ENCODE measurements at regions not wholly inside any gene's neighbourhood (a gene's known extent, or its start where the extent isn't known, plus 50 kb on each side); places are given as distances from the start of the nearest gene placed in this dataset.

- TF ChIP-seq CTCF (IDR thresholded peaks at IDR 0.05; ENCODE audit: borderline replicate concordance, extremely low read depth, insufficient read depth), result no peak
- no peak for FAIRE-seq
- no peak for DNase-seq
These were observed 213.3 kb downstream of the MN1 start for GRCh38 chr22:27588268-27588667.

GRCh38 chr22:27588915-27589314, 212.6 kb downstream of the MN1 start:
- Histone ChIP-seq H3K27ac (ENCODE audit: low read depth in 2 of 2, low read length in 2 of 2) (no peak overlapping the region), H3K4me1 (ENCODE audit: control insufficient read depth in 2 of 3, insufficient read depth in 2 of 3, low read depth in 1 of 3, low read length in 3 of 3) (no peaks in the 10 kb centered on the region), H3K27me3 (ENCODE audit: control insufficient read depth, insufficient read depth, low read length) (no peaks in the 10 kb centered on the region), H3K9me3 (ENCODE audit: control insufficient read depth in 2 of 3, insufficient read depth in 1 of 3, low read length in 3 of 3) (no peaks in the 10 kb centered on the region), H3K4me3 (ENCODE audit: low read length in 3 of 3) (no peak overlapping the region), H3K36me3 (ENCODE audit: control insufficient read depth in 2 of 3, insufficient read depth in 3 of 3, low read length in 3 of 3) (no peaks in the 10 kb centered on the region), H3K9ac (ENCODE audit: low read length in 3 of 3) (no peak overlapping the region)
- DNase-seq (no peak), FAIRE-seq (no peak)
- intact Hi-C loops (cut with DNase I), result no loop called here
- no peak for TF ChIP-seq CTCF (IDR thresholded peaks at IDR 0.05; ENCODE audit: borderline replicate concordance, extremely low read depth, insufficient read depth)

More at GRCh38 chr22:27588268-27588667, 213.3 kb downstream of the MN1 start:
- intact Hi-C loops (cut with DNase I), result no loop called here
- no peaks in the 10 kb centered on the region for H3K36me3 ChIP-seq (ENCODE audit: control insufficient read depth in 2 of 3, insufficient read depth in 3 of 3, low read length in 3 of 3)
- H3K4me1 ChIP-seq (ENCODE audit: control insufficient read depth in 2 of 3, insufficient read depth in 2 of 3, low read depth in 1 of 3, low read length in 3 of 3), result no peaks in the 10 kb centered on the region
- H3K27me3 ChIP-seq (ENCODE audit: control insufficient read depth, insufficient read depth, low read length), result no peaks in the 10 kb centered on the region
- no peak overlapping the region for H3K9ac ChIP-seq (ENCODE audit: low read length in 3 of 3)
- no peak overlapping the region for H3K27ac ChIP-seq (ENCODE audit: low read depth in 2 of 2, low read length in 2 of 2)
- no peak overlapping the region for H3K4me3 ChIP-seq (ENCODE audit: low read length in 3 of 3)
- no peaks in the 10 kb centered on the region for H3K9me3 ChIP-seq (ENCODE audit: control insufficient read depth in 2 of 3, insufficient read depth in 1 of 3, low read length in 3 of 3)

- Histone ChIP-seq H3K4me3 (ENCODE audit: low read length in 3 of 3) (no peak overlapping the region), H3K36me3 (ENCODE audit: control insufficient read depth in 2 of 3, insufficient read depth in 3 of 3, low read length in 3 of 3) (no peaks in the 10 kb centered on the region), H3K27me3 (ENCODE audit: control insufficient read depth, insufficient read depth, low read length) (no peaks in the 10 kb centered on the region), H3K4me1 (ENCODE audit: control insufficient read depth in 2 of 3, insufficient read depth in 2 of 3, low read depth in 1 of 3, low read length in 3 of 3) (no peaks in the 10 kb centered on the region), H3K9ac (ENCODE audit: low read length in 3 of 3) (no peak overlapping the region), H3K9me3 (ENCODE audit: control insufficient read depth in 2 of 3, insufficient read depth in 1 of 3, low read length in 3 of 3) (no peaks in the 10 kb centered on the region), H3K27ac (ENCODE audit: low read depth in 2 of 2, low read length in 2 of 2) (no peak overlapping the region)
- FAIRE-seq (no peak), DNase-seq (no peak)
- intact Hi-C loops (cut with DNase I), result no loop called here
- no peak for TF ChIP-seq CTCF (IDR thresholded peaks at IDR 0.05; ENCODE audit: borderline replicate concordance, extremely low read depth, insufficient read depth)
These were observed 210.5 kb downstream of the MN1 start for GRCh38 chr22:27591060-27591459.

- Histone ChIP-seq H3K4me1 (ENCODE audit: control insufficient read depth in 2 of 3, insufficient read depth in 2 of 3, low read depth in 1 of 3, low read length in 3 of 3) (no peaks in the 10 kb centered on the region), H3K9ac (ENCODE audit: low read length in 3 of 3) (no peak overlapping the region), H3K4me3 (ENCODE audit: low read length in 3 of 3) (no peak overlapping the region), H3K36me3 (ENCODE audit: control insufficient read depth in 2 of 3, insufficient read depth in 3 of 3, low read length in 3 of 3) (no peaks in the 10 kb centered on the region), H3K27ac (ENCODE audit: low read depth in 2 of 2, low read length in 2 of 2) (no peak overlapping the region), H3K27me3 (ENCODE audit: control insufficient read depth, insufficient read depth, low read length) (no peaks in the 10 kb centered on the region), H3K9me3 (ENCODE audit: control insufficient read depth in 2 of 3, insufficient read depth in 1 of 3, low read length in 3 of 3) (no peaks in the 10 kb centered on the region)
- intact Hi-C loops (cut with DNase I), result no loop called here
- FAIRE-seq (no peak), DNase-seq (no peak)
- TF ChIP-seq CTCF (IDR thresholded peaks at IDR 0.05; ENCODE audit: borderline replicate concordance, extremely low read depth, insufficient read depth), result no peak
These were observed 208.2 kb downstream of the MN1 start for GRCh38 chr22:27593378-27593777.

Measured in kidney (tissue), 13 donors.